Naive thymus-derived CD4-positive, alpha-beta T cell (primary cell): ENCODE measurements at regions not wholly inside any gene's neighbourhood (a gene's known extent, or its start where the extent isn't known, plus 50 kb on each side); places are given as distances from the start of the nearest gene placed in this dataset.

Experiments
- ATAC-seq: fragments of 150-1000 bp; cut with Tn5 transposase; 2 replicates; pipeline ENCODE4 v1.10.0; 2021; ENCODE audit warnings: mild to moderate bottlenecking, moderate library complexity
- CTCF ChIA-PET: fragments of 350-600 bp; sonication (Branson Sonifier 250); formaldehyde crosslinking; loops from one replicate; lab custom pipeline; 2021; ENCODE audit warnings: antibody characterized with exemption; lab: Charles Lee
- POLR2A ChIA-PET: fragments of 350-600 bp; sonication (Branson Sonifier 250); formaldehyde crosslinking; loops from one replicate; lab custom pipeline; 2021; ENCODE audit warnings: antibody characterized with exemption, inconsistent platforms; lab: Charles Lee
- DNase-seq, 9 donors: peaks; one replicate each; pipeline versions ENCODE4 v3.0.0 to v3.0.0-alpha.2; 2020 to 2022; ENCODE audit warnings: mixed read lengths in 1 of 9
- H3K27ac ChIP-seq: one replicate; pipeline ENCODE4 v1.7.0; 2013; ENCODE audit warnings: mild to moderate bottlenecking, low read depth, low read length, moderate library complexity
- H3K27me3 ChIP-seq, 2 donors: one replicate each; pipeline ENCODE4 v1.7.0; 2013; ENCODE audit warnings: low read length in 2 of 2, mild to moderate bottlenecking in 2 of 2, moderate library complexity in 2 of 2; ENCODE audit not compliant: control insufficient read depth in 2 of 2, insufficient read depth in 2 of 2
- H3K36me3 ChIP-seq, 3 experiments: 1 replicate in 2 of 3; 2 replicates in 1 of 3; pipeline ENCODE4 v1.7.0; 2013; ENCODE audit warnings: low read length in 3 of 3, mild to moderate bottlenecking in 3 of 3, moderate library complexity in 1 of 3; ENCODE audit not compliant: insufficient read depth in 3 of 3, control insufficient read depth in 2 of 3
- H3K4me1 ChIP-seq, 2 donors: one replicate each; pipeline ENCODE4 v1.7.0; 2013; ENCODE audit warnings: low read length in 2 of 2, mild to moderate bottlenecking in 2 of 2, moderate library complexity in 1 of 2; ENCODE audit not compliant: control insufficient read depth in 2 of 2, insufficient read depth in 2 of 2
- H3K4me3 ChIP-seq: 2 replicates; pipeline ENCODE4 v1.7.0; 2013; ENCODE audit warnings: mild to moderate bottlenecking, low read length
- H3K9me3 ChIP-seq, 3 experiments: 1 replicate in 2 of 3; 2 replicates in 1 of 3; pipeline ENCODE4 v1.7.0; 2013; ENCODE audit warnings: low read length in 3 of 3; ENCODE audit not compliant: control insufficient read depth in 2 of 3
- H3K27ac Mint-ChIP-seq, 9 donors: one replicate each; pipeline ENCODE4 v1.8.0; 2020 to 2022; ENCODE audit warnings: mixed read lengths in 9 of 9, mild to moderate bottlenecking in 8 of 9, moderate library complexity in 5 of 9, inconsistent platforms in 2 of 9
- H3K27me3 Mint-ChIP-seq, 5 donors: one replicate each; pipeline ENCODE4 v1.8.0; 2021 to 2022; ENCODE audit warnings: mixed read lengths in 5 of 5, mild to moderate bottlenecking in 1 of 5
- H3K36me3 Mint-ChIP-seq, 5 donors: one replicate each; pipeline ENCODE4 v1.8.0; 2020 to 2022; ENCODE audit warnings: mixed read lengths in 5 of 5, mild to moderate bottlenecking in 3 of 5, inconsistent platforms in 1 of 5
- H3K4me1 Mint-ChIP-seq, 7 donors: one replicate each; pipeline ENCODE4 v1.8.0; 2020 to 2022; ENCODE audit warnings: mixed read lengths in 7 of 7, mild to moderate bottlenecking in 3 of 7, inconsistent platforms in 1 of 7
- H3K4me3 Mint-ChIP-seq, 10 donors: one replicate each; pipeline ENCODE4 v1.8.0; 2020 to 2022; ENCODE audit warnings: mild to moderate bottlenecking in 10 of 10, mixed read lengths in 10 of 10, moderate library complexity in 6 of 10, inconsistent platforms in 2 of 10
- H3K9me3 Mint-ChIP-seq, 11 donors: one replicate each; pipeline ENCODE4 v1.8.0; 2020 to 2022; ENCODE audit warnings: mixed read lengths in 11 of 11, mild to moderate bottlenecking in 4 of 11, inconsistent platforms in 1 of 11, moderate library complexity in 1 of 11
- intact Hi-C, 2 donors: fragments of 100-400 bp; cut with micrococcal nuclease; formaldehyde crosslinking; loops; one replicate each; pipeline ENCODE4 v1.15.1; 2023

DNA sequence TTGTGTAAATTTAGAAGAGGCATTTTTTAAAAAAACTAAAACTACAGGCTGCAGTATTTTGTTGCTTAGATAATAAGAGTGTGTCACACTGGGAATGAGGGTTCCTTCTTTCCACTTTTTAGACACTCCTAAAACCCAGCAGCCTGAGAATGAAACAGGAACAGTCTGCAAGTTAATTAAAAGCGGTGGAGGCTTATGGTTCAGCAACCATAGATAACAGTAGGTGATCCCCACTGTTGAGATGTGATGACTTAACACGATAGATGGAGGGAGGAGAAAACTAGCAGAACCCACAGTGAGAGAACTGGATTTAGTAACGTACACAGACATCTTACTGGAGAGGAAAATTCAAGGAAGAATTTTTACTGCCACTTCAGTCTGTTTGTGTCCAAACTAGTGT is 767.3 kb downstream of the C4orf33 start:
- Mint-ChIP-seq H3K27ac (no peak overlapping the region), H3K4me1 (no peaks in the 10 kb centered on the region), H3K9me3 (peaks cover 0 to 11% (median 2%) of the 10 kb centered on the region in 11 donors), H3K27me3 (no peaks in the 10 kb centered on the region), H3K4me3 (no peak overlapping the region), H3K36me3 (no peaks in the 10 kb centered on the region)
- no peak for DNase-seq
- no peaks in the 10 kb centered on the region for H3K9me3 ChIP-seq
- H3K4me3 ChIP-seq, result no peak overlapping the region
- ChIA-PET POLR2A (no interaction called here), CTCF (no interaction called here)
- ATAC-seq, result no peak
- no peaks in the 10 kb centered on the region for H3K27me3 ChIP-seq
- no peaks in the 10 kb centered on the region for H3K4me1 ChIP-seq
- intact Hi-C loops, result no loop called here
- no peak overlapping the region for H3K27ac ChIP-seq
- no peaks in the 10 kb centered on the region for H3K36me3 ChIP-seq

DNA sequence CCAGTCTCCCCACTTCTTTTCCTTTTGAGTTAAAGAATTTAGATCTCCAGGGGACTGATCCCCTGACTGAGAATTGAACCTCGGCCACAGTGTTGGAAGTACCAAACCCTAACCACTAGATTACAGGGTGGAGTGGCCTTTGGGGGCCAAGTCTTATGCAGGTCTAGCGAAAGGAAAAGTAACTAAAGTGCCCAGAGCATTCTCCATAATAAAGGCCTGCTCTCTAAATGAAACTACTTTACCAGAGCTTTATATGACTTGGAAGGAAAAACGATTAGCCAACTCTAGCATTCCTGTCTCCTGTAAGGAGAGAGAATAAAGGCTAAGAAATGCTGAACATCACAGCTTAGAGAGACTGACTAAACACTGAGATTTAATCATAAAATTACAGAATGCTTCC is 788.0 kb downstream of the C4orf33 start:
- Mint-ChIP-seq H3K27ac (no peak overlapping the region), H3K4me1 (no peaks in the 10 kb centered on the region), H3K36me3 (peaks cover 0 to 5% (median 0%) of the 10 kb centered on the region in 5 donors), H3K27me3 (peaks cover 0 to 5% (median 0%) of the 10 kb centered on the region in 5 donors), H3K4me3 (no peak overlapping the region), H3K9me3 (peaks cover 0 to 19% (median 3%) of the 10 kb centered on the region in 11 donors)
- Histone ChIP-seq H3K36me3 (no peaks in the 10 kb centered on the region), H3K4me1 (no peaks in the 10 kb centered on the region), H3K27ac (no peak overlapping the region), H3K27me3 (no peaks in the 10 kb centered on the region), H3K9me3 (no peaks in the 10 kb centered on the region), H3K4me3 (no peak overlapping the region)
- intact Hi-C loops, result no loop called here
- ATAC-seq (no peak), DNase-seq (no peak)
- ChIA-PET POLR2A (no interaction called here), CTCF (no interaction called here)

DNA sequence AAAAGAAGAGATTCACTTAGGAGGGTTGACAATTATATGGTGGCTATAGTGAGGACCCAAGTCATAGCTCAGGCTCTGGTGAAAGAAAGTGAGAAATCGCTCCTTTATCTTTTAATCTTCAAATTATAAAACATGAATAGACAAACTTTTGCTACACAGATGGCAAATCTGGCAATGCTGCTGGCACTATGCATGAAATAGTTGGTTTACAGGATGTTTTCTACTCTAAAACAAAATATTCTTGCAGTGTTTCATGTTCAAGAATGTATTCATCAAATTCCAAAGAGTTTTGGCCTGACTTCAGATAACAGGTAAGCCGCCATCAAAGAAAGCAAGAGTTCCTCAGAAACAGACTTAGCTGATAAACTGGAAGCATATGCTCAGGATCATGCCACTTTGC is 801.2 kb downstream of the C4orf33 start:
- no peaks in the 10 kb centered on the region for H3K36me3 ChIP-seq
- no peak overlapping the region for H3K4me3 Mint-ChIP-seq
- intact Hi-C loops, result no loop called here
- no peak for DNase-seq
- H3K36me3 Mint-ChIP-seq, result peaks cover 0 to 4% (median 0%) of the 10 kb centered on the region in 5 donors
- no peaks in the 10 kb centered on the region for H3K27me3 ChIP-seq
- no peak overlapping the region for H3K27ac ChIP-seq
- no peaks in the 10 kb centered on the region for H3K4me1 Mint-ChIP-seq
- no peaks in the 10 kb centered on the region for H3K27me3 Mint-ChIP-seq
- CTCF ChIA-PET, result no interaction called here
- H3K9me3 Mint-ChIP-seq, result peaks cover 0 to 25% (median 7%) of the 10 kb centered on the region in 11 donors
- peaks cover 0 to 12% (median 0%) of the 10 kb centered on the region in 3 experiments for H3K9me3 ChIP-seq
- no peak overlapping the region for H3K4me3 ChIP-seq
- ATAC-seq, result no peak
- H3K4me1 ChIP-seq, result no peaks in the 10 kb centered on the region
- H3K27ac Mint-ChIP-seq, result no peak overlapping the region
- POLR2A ChIA-PET, result no interaction called here

DNA sequence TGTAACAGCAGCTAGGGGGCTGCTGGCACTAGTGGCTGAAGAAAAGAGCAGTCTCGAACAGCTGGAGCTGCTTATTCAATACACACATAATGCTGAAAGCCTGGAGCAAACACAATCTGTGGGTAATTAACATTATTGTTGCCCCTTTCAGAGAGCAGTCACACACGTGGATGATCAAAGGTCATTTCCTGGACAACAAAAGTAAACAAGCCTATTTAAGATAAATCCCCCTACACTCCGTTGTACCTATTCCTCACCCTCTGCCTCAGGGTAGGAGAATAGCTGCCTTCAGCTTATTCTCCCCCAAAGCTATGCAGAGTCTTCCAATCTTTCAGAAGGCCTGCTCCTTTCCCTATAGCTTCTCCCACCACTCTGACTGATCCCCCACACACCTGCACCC is 803.9 kb downstream of the C4orf33 start:
- no peak overlapping the region for H3K27ac Mint-ChIP-seq
- H3K4me3 ChIP-seq, result no peak overlapping the region
- no peaks in the 10 kb centered on the region for H3K27me3 Mint-ChIP-seq
- H3K9me3 Mint-ChIP-seq, result peaks cover 0 to 21% (median 7%) of the 10 kb centered on the region in 11 donors
- peaks cover 0 to 4% (median 0%) of the 10 kb centered on the region in 5 donors for H3K36me3 Mint-ChIP-seq
- H3K4me1 Mint-ChIP-seq, result no peaks in the 10 kb centered on the region
- no peak overlapping the region for H3K27ac ChIP-seq
- H3K4me3 Mint-ChIP-seq, result no peak overlapping the region
- DNase-seq (no peak), ATAC-seq (no peak)
- ChIA-PET CTCF (no interaction called here), POLR2A (no interaction called here)
- intact Hi-C loops, result no loop called here
- no peaks in the 10 kb centered on the region for H3K27me3 ChIP-seq
- peaks cover 0 to 12% (median 0%) of the 10 kb centered on the region in 3 experiments for H3K9me3 ChIP-seq
- no peaks in the 10 kb centered on the region for H3K36me3 ChIP-seq
- H3K4me1 ChIP-seq, result no peaks in the 10 kb centered on the region

DNA sequence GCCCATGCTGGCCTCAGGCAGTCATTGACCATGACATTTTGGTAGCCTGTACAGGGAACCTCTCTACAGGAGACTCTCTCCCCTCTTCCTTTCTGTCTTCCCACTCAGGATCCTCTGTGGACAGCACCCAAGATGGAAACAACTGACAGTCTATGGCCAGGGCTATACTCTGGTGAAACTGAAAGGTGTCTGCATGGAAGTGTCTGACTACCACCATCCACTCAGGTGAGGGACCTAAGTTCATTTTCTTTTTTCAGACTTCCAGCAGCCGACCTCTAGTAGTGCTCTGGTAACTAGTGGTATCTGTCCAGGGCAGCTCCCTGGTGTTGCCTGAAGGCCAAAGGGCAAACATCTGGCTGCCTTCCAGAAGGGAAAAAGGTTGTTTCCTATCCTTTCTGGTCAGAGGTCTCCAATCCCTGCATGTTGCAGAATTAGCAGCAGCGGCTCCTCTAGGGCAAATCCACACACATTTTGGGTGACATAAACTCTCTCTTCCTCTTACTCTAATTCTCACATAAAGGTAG is 804.5 kb downstream of the C4orf33 start:
- H3K9me3 ChIP-seq, result peaks cover 0 to 12% (median 0%) of the 10 kb centered on the region in 3 experiments
- no peaks in the 10 kb centered on the region for H3K4me1 ChIP-seq
- Mint-ChIP-seq H3K4me3 (no peak overlapping the region), H3K4me1 (no peaks in the 10 kb centered on the region), H3K9me3 (peaks cover 0 to 20% (median 7%) of the 10 kb centered on the region in 11 donors), H3K27me3 (no peaks in the 10 kb centered on the region), H3K36me3 (peaks cover 0 to 4% (median 0%) of the 10 kb centered on the region in 5 donors), H3K27ac (no peak overlapping the region)
- no peak for DNase-seq
- intact Hi-C loops, result no loop called here
- POLR2A ChIA-PET, result no interaction called here
- CTCF ChIA-PET, result no interaction called here
- H3K27me3 ChIP-seq, result no peaks in the 10 kb centered on the region
- no peaks in the 10 kb centered on the region for H3K36me3 ChIP-seq
- no peak overlapping the region for H3K27ac ChIP-seq
- ATAC-seq, result no peak
- no peak overlapping the region for H3K4me3 ChIP-seq

DNA sequence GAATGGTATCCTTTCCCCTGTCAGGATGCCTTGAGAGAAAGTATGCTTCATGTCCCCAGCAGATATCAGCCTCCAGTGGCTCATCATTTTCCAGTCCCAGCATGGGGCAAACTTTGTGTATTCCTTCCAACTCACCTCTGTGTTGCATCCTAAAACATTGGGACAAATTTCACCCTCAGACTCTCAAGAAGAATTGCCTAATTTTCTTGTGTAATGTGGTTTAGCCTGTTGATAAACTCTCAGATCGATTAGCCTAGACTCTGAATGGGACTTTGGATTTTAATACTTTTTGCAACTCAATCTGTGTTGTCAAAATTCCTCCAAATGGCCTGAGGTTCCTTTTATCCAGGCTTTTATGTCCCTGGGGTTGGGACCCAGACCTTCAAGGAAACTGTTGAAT is 805.3 kb downstream of the C4orf33 start:
- intact Hi-C loops, result no loop called here
- Histone ChIP-seq H3K4me3 (no peak overlapping the region), H3K27me3 (no peaks in the 10 kb centered on the region), H3K27ac (no peak overlapping the region), H3K9me3 (peaks cover 0 to 12% (median 0%) of the 10 kb centered on the region in 3 experiments), H3K4me1 (no peaks in the 10 kb centered on the region), H3K36me3 (no peaks in the 10 kb centered on the region)
- no peak for ATAC-seq
- no peaks in the 10 kb centered on the region for H3K4me1 Mint-ChIP-seq
- H3K36me3 Mint-ChIP-seq, result peaks cover 0 to 4% (median 0%) of the 10 kb centered on the region in 5 donors
- ChIA-PET POLR2A (no interaction called here), CTCF (no interaction called here)
- H3K9me3 Mint-ChIP-seq, result peaks cover 0 to 17% (median 7%) of the 10 kb centered on the region in 11 donors
- H3K27ac Mint-ChIP-seq, result no peak overlapping the region
- no peaks in the 10 kb centered on the region for H3K27me3 Mint-ChIP-seq
- no peak overlapping the region for H3K4me3 Mint-ChIP-seq
- no peak for DNase-seq

DNA sequence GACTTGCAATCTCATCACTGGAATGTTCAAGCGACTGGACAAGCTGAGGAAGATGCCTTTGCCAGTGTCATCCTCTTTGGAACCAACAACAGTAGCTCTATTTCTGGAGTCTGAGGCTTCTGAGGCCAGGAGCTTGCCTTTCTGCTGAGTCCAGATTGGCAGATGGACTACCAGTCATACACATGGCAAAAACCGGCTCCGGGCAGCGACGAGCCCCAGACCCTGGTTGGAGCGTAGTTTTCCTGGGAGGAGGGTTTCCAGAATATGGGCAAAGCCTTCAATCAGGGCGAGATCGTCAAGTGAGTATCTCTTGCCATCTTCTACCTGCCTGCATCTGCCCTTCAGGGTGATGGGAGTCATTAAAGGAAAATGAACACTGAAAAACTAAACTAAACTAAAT is 807.9 kb downstream of the C4orf33 start:
- intact Hi-C loops, result no loop called here
- no peak for DNase-seq
- ChIA-PET CTCF (no interaction called here), POLR2A (no interaction called here)
- Mint-ChIP-seq H3K4me1 (no peaks in the 10 kb centered on the region), H3K27ac (no peak overlapping the region), H3K4me3 (no peak overlapping the region), H3K27me3 (no peaks in the 10 kb centered on the region), H3K9me3 (peaks cover 0 to 13% (median 5%) of the 10 kb centered on the region in 11 donors), H3K36me3 (no peaks in the 10 kb centered on the region)
- no peak for ATAC-seq
- H3K4me1 ChIP-seq, result no peaks in the 10 kb centered on the region
- peaks cover 0 to 12% (median 0%) of the 10 kb centered on the region in 3 experiments for H3K9me3 ChIP-seq
- no peak overlapping the region for H3K4me3 ChIP-seq
- no peaks in the 10 kb centered on the region for H3K36me3 ChIP-seq
- H3K27ac ChIP-seq, result no peak overlapping the region
- H3K27me3 ChIP-seq, result no peaks in the 10 kb centered on the region
